Neuronal stem cell (in vitro differentiated cells): ENCODE measurements at regions not wholly inside any gene's neighbourhood (a gene's known extent, or its start where the extent isn't known, plus 50 kb on each side); places are given as distances from the start of the nearest gene placed in this dataset.

Experiments
- DNase-seq: peaks from one replicate; pipeline ENCODE4 v3.0.0-alpha.2; 2013; ENCODE audit warnings: low spot score
- H2AFZ ChIP-seq: one replicate; pipeline ENCODE4 v1.6.1; 2013; ENCODE audit warnings: mild to moderate bottlenecking, low read length, inconsistent platforms
- H2AK5ac ChIP-seq: 2 replicates; pipeline ENCODE4 v1.6.1; 2013; ENCODE audit warnings: low read depth, mild to moderate bottlenecking, inconsistent platforms, low read length, moderate library complexity, mixed read lengths
- H2BK120ac ChIP-seq: 2 replicates; pipeline ENCODE4 v1.6.1; 2013; ENCODE audit warnings: low read depth, mild to moderate bottlenecking, inconsistent platforms, low read length, moderate library complexity, mixed read lengths
- H2BK12ac ChIP-seq: one replicate; pipeline ENCODE4 v1.6.1; 2013; ENCODE audit warnings: low read length, inconsistent platforms
- H2BK15ac ChIP-seq: 2 replicates; pipeline ENCODE4 v1.6.1; 2013; ENCODE audit warnings: mild to moderate bottlenecking, low read length, inconsistent platforms, mixed read lengths
- H2BK5ac ChIP-seq: one replicate; pipeline ENCODE4 v1.6.1; 2013; ENCODE audit warnings: inconsistent platforms, mild to moderate bottlenecking, low read length, moderate library complexity
- H3K14ac ChIP-seq: one replicate; pipeline ENCODE4 v1.6.1; 2013; ENCODE audit warnings: low read length, inconsistent platforms
- H3K18ac ChIP-seq: 2 replicates; pipeline ENCODE4 v1.6.1; 2013; ENCODE audit warnings: low read length, inconsistent platforms
- H3K23ac ChIP-seq: 2 replicates; pipeline ENCODE4 v1.6.1; 2013; ENCODE audit warnings: low read depth, mild to moderate bottlenecking, mixed read lengths, low read length, inconsistent platforms; ENCODE audit not compliant: poor library complexity
- H3K27ac ChIP-seq: replicated peaks from 3 replicates; pipeline ENCODE4 v1.5.1; 2013; ENCODE audit warnings: low read length, inconsistent platforms
- H3K27me3 ChIP-seq, 3 experiments: 2 replicates each; pipeline ENCODE4 v1.6.1; 2013; ENCODE audit warnings: low read length in 3 of 3, mild to moderate bottlenecking in 2 of 3, inconsistent platforms in 1 of 3, low read depth in 1 of 3, mixed read lengths in 1 of 3, moderate library complexity in 1 of 3; ENCODE audit not compliant: control insufficient read depth in 3 of 3, insufficient read depth in 3 of 3
- H3K36me3 ChIP-seq, 2 donors: replicated peaks in 1 of 2; 2 replicates each; pipeline ENCODE4 v1.6.1; 2013; ENCODE audit warnings: low read length in 2 of 2; ENCODE audit not compliant: control insufficient read depth in 2 of 2, insufficient read depth in 2 of 2
- H3K4ac ChIP-seq: 2 replicates; pipeline ENCODE4 v1.6.1; 2013; ENCODE audit warnings: inconsistent platforms, mild to moderate bottlenecking, low read length, moderate library complexity
- H3K4me1 ChIP-seq, 2 donors: 1 replicate in 1 of 2; 2 replicates in 1 of 2; pipeline ENCODE4 v1.6.1; 2013; ENCODE audit warnings: low read length in 2 of 2, low read depth in 1 of 2; ENCODE audit not compliant: control insufficient read depth in 2 of 2, insufficient read depth in 1 of 2
- H3K4me2 ChIP-seq: one replicate; pipeline ENCODE4 v1.6.1; 2013; ENCODE audit warnings: mild to moderate bottlenecking, low read length, inconsistent platforms; ENCODE audit not compliant: insufficient read depth, poor library complexity, severe bottlenecking
- H3K4me3 ChIP-seq, 2 donors: 2 replicates each; pipeline ENCODE4 v1.5.1; 2013; ENCODE audit warnings: low read length in 2 of 2, mild to moderate bottlenecking in 2 of 2, inconsistent platforms in 1 of 2, moderate library complexity in 1 of 2
- H3K79me1 ChIP-seq: one replicate; pipeline ENCODE4 v1.6.1; 2013; ENCODE audit warnings: low read depth, mild to moderate bottlenecking, inconsistent platforms, low read length, moderate library complexity
- H3K9ac ChIP-seq: one replicate; pipeline ENCODE4 v1.6.1; 2013; ENCODE audit warnings: mild to moderate bottlenecking, low read depth, low read length, inconsistent platforms; ENCODE audit not compliant: poor library complexity
- H3K9me3 ChIP-seq, 2 donors: replicated peaks in 1 of 2; 2 replicates each; pipeline versions ENCODE3 to v1.6.1; 2013; ENCODE audit warnings: low read length in 2 of 2, mild to moderate bottlenecking in 2 of 2, inconsistent platforms in 1 of 2, low read depth in 1 of 2, mixed read lengths in 1 of 2, moderate library complexity in 1 of 2; ENCODE audit not compliant: control insufficient read depth in 2 of 2, insufficient read depth in 1 of 2
- H4K8ac ChIP-seq: one replicate; pipeline ENCODE4 v1.6.1; 2013; ENCODE audit warnings: low read depth, mild to moderate bottlenecking, inconsistent platforms, low read length, moderate library complexity
- H4K91ac ChIP-seq: one replicate; pipeline ENCODE4 v1.6.1; 2013; ENCODE audit warnings: low read length, low read depth, mild to moderate bottlenecking, inconsistent platforms; ENCODE audit not compliant: poor library complexity
- WGBS, 2 donors: extraction: QIAGEN DNeasy Blood & Tissue Kit; methylation state at CpG; one replicate each; pipeline ENCODE4 v1.1.7; 2013; ENCODE audit warnings: missing lambda C conversion rate in 2 of 2, mixed read lengths in 1 of 2; ENCODE audit not compliant: insufficient read length in 2 of 2, insufficient replicate concordance in 1 of 2; ENCODE audit errors: extremely low coverage in 2 of 2; 5-methylcytosine and 5-hydroxymethylcytosine counted together

GRCh38 chr1:208640295-208640694, 396.1 kb upstream of the PLXNA2 start:
- H2BK15ac ChIP-seq = no peak overlapping the region
- no peak overlapping the region for H3K14ac ChIP-seq
- H3K36me3 ChIP-seq = no peaks in the 10 kb centered on the region
- no peaks in the 10 kb centered on the region for H3K9me3 ChIP-seq
- no peak overlapping the region for H3K9ac ChIP-seq
- H3K27ac ChIP-seq = no peak overlapping the region
- H2BK120ac ChIP-seq = no peak overlapping the region
- no peak for DNase-seq
- no peak overlapping the region for H2BK12ac ChIP-seq
- H3K4me1 ChIP-seq = peaks cover 0 to 10% of the 10 kb centered on the region in 2 donors
- H3K18ac ChIP-seq = no peak overlapping the region
- no peak overlapping the region for H2AFZ ChIP-seq
- no peak overlapping the region for H3K4me3 ChIP-seq
- WGBS, 2 donors = no CpG with 5 or more reads among the region's 5 CpGs
- no peak overlapping the region for H4K91ac ChIP-seq
- H3K4ac ChIP-seq = no peak overlapping the region
- no peak overlapping the region for H4K8ac ChIP-seq
- no peak overlapping the region for H3K4me2 ChIP-seq
- H3K27me3 ChIP-seq = no peaks in the 10 kb centered on the region
- no peak overlapping the region for H2BK5ac ChIP-seq
- H3K23ac ChIP-seq = no peak overlapping the region
- H3K79me1 ChIP-seq = no peaks in the 10 kb centered on the region
- no peak overlapping the region for H2AK5ac ChIP-seq

GRCh38 chr1:208641579-208642280, 397.5 kb upstream of the PLXNA2 start:
- no CpG with 5 or more reads among the region's 4 CpGs for whole genome bisulfite sequencing, 2 donors
- Histone ChIP-seq H2BK15ac (no peak overlapping the region), H2AK5ac (no peak overlapping the region), H3K9me3 (no peaks in the 10 kb centered on the region), H3K36me3 (no peaks in the 10 kb centered on the region), H2BK5ac (no peak overlapping the region), H3K27me3 (no peaks in the 10 kb centered on the region), H3K9ac (no peak overlapping the region), H4K8ac (no peak overlapping the region), H3K4me1 (peaks cover 0 to 5% of the 10 kb centered on the region in 2 donors), H3K4me3 (no peak overlapping the region), H4K91ac (no peak overlapping the region), H3K4me2 (no peak overlapping the region), H3K23ac (no peak overlapping the region), H3K14ac (no peak overlapping the region), H2AFZ (no peak overlapping the region), H3K79me1 (no peaks in the 10 kb centered on the region), H2BK120ac (no peak overlapping the region), H3K4ac (no peak overlapping the region), H2BK12ac (no peak overlapping the region), H3K18ac (no peak overlapping the region), H3K27ac (no peak overlapping the region)
- no peak for DNase-seq

GRCh38 chr1:208643005-208643597, 398.9 kb upstream of the PLXNA2 start:
- Histone ChIP-seq H2AK5ac (no peak overlapping the region), H3K4me2 (no peak overlapping the region), H2AFZ (no peak overlapping the region), H2BK5ac (no peak overlapping the region), H3K14ac (no peak overlapping the region), H2BK15ac (no peak overlapping the region), H2BK120ac (no peak overlapping the region), H3K9me3 (no peaks in the 10 kb centered on the region), H3K36me3 (no peaks in the 10 kb centered on the region), H3K23ac (no peak overlapping the region), H4K91ac (no peak overlapping the region), H3K9ac (no peak overlapping the region), H2BK12ac (no peak overlapping the region), H3K27me3 (no peaks in the 10 kb centered on the region), H3K18ac (no peak overlapping the region), H3K4ac (no peak overlapping the region), H4K8ac (no peak overlapping the region), H3K4me3 (no peak overlapping the region), H3K4me1 (peaks cover 0 to 5% of the 10 kb centered on the region in 2 donors), H3K79me1 (no peaks in the 10 kb centered on the region), H3K27ac (no peak overlapping the region)
- no CpG with 5 or more reads among the region's 7 CpGs for WGBS, 2 donors
- DNase-seq = no peak

- Histone ChIP-seq H3K79me1 (no peaks in the 10 kb centered on the region), H3K9ac (no peak overlapping the region), H4K91ac (no peak overlapping the region), H3K4ac (no peak overlapping the region), H2BK5ac (no peak overlapping the region), H3K27ac (no peak overlapping the region), H4K8ac (no peak overlapping the region), H3K14ac (no peak overlapping the region), H2BK15ac (no peak overlapping the region), H3K9me3 (no peaks in the 10 kb centered on the region), H2BK12ac (no peak overlapping the region), H3K23ac (no peak overlapping the region), H2BK120ac (no peak overlapping the region), H2AK5ac (no peak overlapping the region), H3K4me3 (no peak overlapping the region), H2AFZ (no peak overlapping the region), H3K18ac (no peak overlapping the region), H3K4me1 (peaks cover 0 to 5% of the 10 kb centered on the region in 2 donors), H3K27me3 (no peaks in the 10 kb centered on the region), H3K4me2 (no peak overlapping the region), H3K36me3 (no peaks in the 10 kb centered on the region)
- DNase-seq = no peak
- WGBS, 2 donors = no CpG with 5 or more reads among the region's 2 CpGs
These were observed 400.4 kb upstream of the PLXNA2 start for GRCh38 chr1:208644401-208645160.
